SK-N-SH treated with all-trans-retinoic acid at 6 μM for 48 hours (cell line): ENCODE measurements at regions not wholly inside any gene's neighbourhood (a gene's known extent, or its start where the extent isn't known, plus 50 kb on each side); places are given as distances from the start of the nearest gene placed in this dataset.

Source experiments
- ATAC-seq: fragments of 200-7000 bp; cut with Tn5 transposase; 3 replicates; pipeline ENCODE4 v1.9.1; 2020; ENCODE audit warnings: mild to moderate bottlenecking, moderate library complexity
- ARNTL ChIP-seq: fragments of 450-650 bp; formaldehyde crosslinking; IDR thresholded peaks from 2 replicates; pipeline ENCODE4 v1.5.0; 2020; ENCODE audit warnings: low read depth, mild to moderate bottlenecking, moderate library complexity, borderline replicate concordance
- BACH2 ChIP-seq: fragments of 250-450 bp; sonication (Bioruptor Pico); IDR thresholded peaks from 2 replicates; pipeline ENCODE4 v1.9.0; 2021; ENCODE audit warnings: mild to moderate bottlenecking, borderline replicate concordance
- CSDC2 ChIP-seq: fragments of 250-450 bp; sonication (Bioruptor Pico); IDR thresholded peaks from 2 replicates; pipeline ENCODE4 v1.5.0; 2020; ENCODE audit warnings: mild to moderate bottlenecking, moderate library complexity
- ESRRG ChIP-seq: fragments of 250-450 bp; sonication (Bioruptor Pico); IDR thresholded peaks from 2 replicates; pipeline ENCODE4 v1.6.1; 2021; ENCODE audit warnings: mild to moderate bottlenecking
- ISL1 ChIP-seq: fragments of 250-450 bp; sonication (Bioruptor Pico); IDR thresholded peaks from 2 replicates; pipeline ENCODE4 v2.1.2; 2022; ENCODE audit warnings: mild to moderate bottlenecking, moderate library complexity
- OSR1 ChIP-seq: fragments of 250-450 bp; sonication (Bioruptor Pico); IDR thresholded peaks from 2 replicates; pipeline ENCODE4 v1.8.0; 2022; ENCODE audit warnings: moderate library complexity, mild to moderate bottlenecking, inconsistent platforms
- PPARA ChIP-seq: fragments of 250-450 bp; sonication (Bioruptor Pico); IDR thresholded peaks from 2 replicates; pipeline ENCODE4 v1.5.0; 2020; ENCODE audit warnings: mild to moderate bottlenecking, borderline replicate concordance
- RARB ChIP-seq: fragments of 250-450 bp; sonication (Bioruptor Pico); IDR thresholded peaks from 2 replicates; pipeline ENCODE4 v1.8.0; 2021; ENCODE audit warnings: mild to moderate bottlenecking, moderate library complexity
- TCF4 ChIP-seq: fragments of 250-450 bp; sonication (Bioruptor Pico); IDR thresholded peaks from 2 replicates; pipeline ENCODE4 v1.8.0; 2021; ENCODE audit warnings: mild to moderate bottlenecking, moderate library complexity, borderline replicate concordance
- TOX ChIP-seq: fragments of 250-450 bp; sonication (Bioruptor Pico); IDR thresholded peaks from 2 replicates; pipeline ENCODE4 v1.8.0; 2021; ENCODE audit warnings: mild to moderate bottlenecking, moderate library complexity, borderline replicate concordance
- ZC3H10 ChIP-seq: fragments of 250-450 bp; sonication (Bioruptor Pico); IDR thresholded peaks from 2 replicates; pipeline ENCODE4 v1.5.1; 2021; ENCODE audit warnings: mild to moderate bottlenecking, moderate library complexity
- ZFP30 ChIP-seq: fragments of 450-650 bp; formaldehyde crosslinking; IDR thresholded peaks from 2 replicates; pipeline ENCODE4 v1.5.0; 2022; ENCODE audit warnings: mild to moderate bottlenecking, moderate library complexity
- ZNF565 ChIP-seq: fragments of 450-650 bp; formaldehyde crosslinking; conservative IDR thresholded peaks from 2 replicates; pipeline ENCODE4 v1.5.0; 2020; ENCODE audit warnings: low read depth, mild to moderate bottlenecking, moderate library complexity
- ZNF70 ChIP-seq: fragments of 450-650 bp; formaldehyde crosslinking; IDR thresholded peaks from 2 replicates; pipeline ENCODE4 v1.5.0; 2020; ENCODE audit warnings: mild to moderate bottlenecking, moderate library complexity
- ZNF8 ChIP-seq: fragments of 450-650 bp; formaldehyde crosslinking; IDR thresholded peaks from 2 replicates; pipeline ENCODE4 v1.5.0; 2020; ENCODE audit warnings: mild to moderate bottlenecking, moderate library complexity
- TF ChIP-seq, protein P1 (sequence below): fragments of 250-450 bp; sonication (Bioruptor Pico); IDR thresholded peaks from 2 replicates; pipeline ENCODE4 v1.8.0; 2021; ENCODE audit warnings: low read depth, mild to moderate bottlenecking, moderate library complexity, borderline replicate concordance
- TF ChIP-seq, protein P2 (sequence below): fragments of 250-450 bp; sonication (Bioruptor Pico); IDR thresholded peaks from 2 replicates; pipeline ENCODE4 v1.5.1; 2020; ENCODE audit warnings: low read depth, mild to moderate bottlenecking, moderate library complexity
- TF ChIP-seq, protein P3 (sequence below): fragments of 250-450 bp; sonication (Bioruptor Pico); IDR thresholded peaks from 2 replicates; pipeline ENCODE4 v1.5.1; 2021; ENCODE audit warnings: mild to moderate bottlenecking, moderate library complexity
- TF ChIP-seq, protein P4 (sequence below): fragments of 250-450 bp; sonication (Bioruptor Pico); IDR thresholded peaks from 2 replicates; pipeline ENCODE4 v1.5.0; 2020; ENCODE audit warnings: mild to moderate bottlenecking, moderate library complexity

DNA sequence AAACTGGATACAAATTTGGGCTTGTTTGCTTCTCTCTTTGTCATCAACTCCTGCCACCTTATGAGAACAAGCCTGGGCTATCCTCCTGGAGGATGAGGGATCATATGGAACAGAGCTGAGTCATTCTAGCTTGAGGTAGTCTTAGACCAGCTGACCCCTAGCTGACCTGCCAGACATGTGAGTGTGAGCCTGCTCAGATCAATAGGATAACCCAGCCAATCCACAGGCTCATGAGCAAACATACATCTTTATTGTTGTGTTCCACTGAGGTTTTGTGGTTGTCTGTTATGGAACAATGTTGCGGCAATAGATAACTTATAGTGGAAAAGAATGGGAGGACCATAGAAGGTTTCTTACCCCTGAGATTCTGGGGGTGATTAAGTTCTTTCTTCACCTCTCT, 54.5 kb upstream of the FAM180A start:
- no peak for ATAC-seq
- TF ChIP-seq OSR1 (CRISPR knock-in tag) (no peak), ARNTL (CRISPR knock-in tag) (no peak), ZNF8 (CRISPR knock-in tag) (no peak), ZNF565 (CRISPR knock-in tag) (no peak), ISL1 (CRISPR knock-in tag) (no peak), ZC3H10 (no peak)
- TF ChIP-seq, protein P1, sequence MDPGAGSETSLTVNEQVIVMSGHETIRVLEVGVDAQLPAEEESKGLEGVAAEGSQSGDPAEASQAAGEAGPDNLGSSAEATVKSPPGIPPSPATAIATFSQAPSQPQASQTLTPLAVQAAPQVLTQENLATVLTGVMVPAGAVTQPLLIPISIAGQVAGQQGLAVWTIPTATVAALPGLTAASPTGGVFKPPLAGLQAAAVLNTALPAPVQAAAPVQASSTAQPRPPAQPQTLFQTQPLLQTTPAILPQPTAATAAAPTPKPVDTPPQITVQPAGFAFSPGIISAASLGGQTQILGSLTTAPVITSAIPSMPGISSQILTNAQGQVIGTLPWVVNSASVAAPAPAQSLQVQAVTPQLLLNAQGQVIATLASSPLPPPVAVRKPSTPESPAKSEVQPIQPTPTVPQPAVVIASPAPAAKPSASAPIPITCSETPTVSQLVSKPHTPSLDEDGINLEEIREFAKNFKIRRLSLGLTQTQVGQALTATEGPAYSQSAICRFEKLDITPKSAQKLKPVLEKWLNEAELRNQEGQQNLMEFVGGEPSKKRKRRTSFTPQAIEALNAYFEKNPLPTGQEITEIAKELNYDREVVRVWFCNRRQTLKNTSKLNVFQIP (CRISPR knock-in tag) = no peak
- TF ChIP-seq, all 23 proteins: peak for 0

DNA sequence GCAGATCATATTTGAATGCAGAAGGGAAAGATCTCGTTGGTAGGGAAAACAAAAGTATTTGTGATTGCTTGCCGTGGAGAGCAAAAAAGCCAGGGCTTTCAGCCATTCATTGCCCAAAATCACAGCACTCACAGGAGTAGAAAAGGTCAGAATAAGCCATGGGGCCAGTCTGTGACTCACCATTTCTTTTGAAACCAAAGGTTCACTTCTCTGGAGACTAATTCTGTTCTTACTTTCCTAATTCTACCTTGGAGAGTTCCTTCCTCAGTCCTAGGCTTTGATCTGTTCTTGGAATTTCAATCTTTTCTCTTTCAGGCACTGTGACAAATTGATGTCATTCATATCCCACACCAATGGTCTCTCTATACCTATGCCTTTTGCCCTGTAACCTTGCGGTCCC, 54.1 kb upstream of the FAM180A start:
- TF ChIP-seq PPARA (CRISPR knock-in tag) = no peak
- TF ChIP-seq ZNF70 (CRISPR knock-in tag) = no peak
- ATAC-seq = no peak

DNA sequence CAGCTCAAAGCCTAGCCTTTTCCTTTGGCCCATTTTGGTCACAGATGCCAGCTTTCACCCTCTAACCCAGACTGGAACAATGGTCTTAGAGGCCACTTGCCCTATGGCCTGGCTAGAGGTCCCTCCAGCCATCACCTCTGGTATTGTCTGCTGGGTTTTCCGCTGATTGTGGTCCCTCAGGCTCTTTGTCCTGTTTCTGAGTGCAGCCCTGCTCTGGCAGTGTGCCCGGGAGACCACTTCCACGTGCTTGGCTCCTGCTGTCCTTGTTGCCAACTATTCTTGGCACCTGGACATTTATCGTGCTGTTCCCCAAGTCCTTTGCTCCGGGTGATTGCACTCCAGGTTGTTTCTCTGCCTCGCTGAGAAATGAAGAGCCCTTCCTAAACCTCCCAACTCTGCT, 53.3 kb upstream of the FAM180A start:
- no peak for ATAC-seq

DNA sequence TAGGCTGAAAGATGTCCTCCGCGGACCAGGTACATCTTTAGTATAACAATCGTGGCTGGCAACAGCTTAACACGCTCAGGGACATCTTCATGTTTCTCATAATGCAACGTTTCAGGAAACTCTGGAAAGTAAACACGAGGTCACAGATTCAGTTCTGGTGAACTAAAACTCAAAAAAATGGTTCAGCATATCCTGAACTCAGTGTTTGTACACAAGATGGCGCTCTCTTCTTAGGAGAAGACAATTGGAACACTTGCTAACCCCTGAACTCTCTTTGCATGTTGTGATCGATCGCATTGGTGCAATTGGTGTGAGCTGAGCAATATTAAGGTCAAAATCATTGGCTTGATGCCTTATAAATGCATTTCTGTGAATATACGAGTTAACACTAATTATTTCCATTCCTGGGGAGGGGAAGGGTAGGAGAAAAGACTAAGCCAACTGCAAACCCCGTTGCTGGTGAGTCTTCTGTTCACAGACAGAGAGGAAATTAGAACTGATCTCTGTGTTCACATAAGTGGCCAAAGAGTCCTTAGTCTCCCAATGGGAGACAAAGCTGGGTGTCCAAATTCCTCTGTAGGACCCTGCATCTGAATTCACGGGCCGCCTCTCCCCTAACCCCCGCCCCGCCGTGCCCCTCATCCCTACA, 52.6 kb upstream of the FAM180A start:
- TF ChIP-seq ZNF70 (CRISPR knock-in tag) = no peak
- no peak for TF ChIP-seq ESRRG
- TF ChIP-seq, protein P2, sequence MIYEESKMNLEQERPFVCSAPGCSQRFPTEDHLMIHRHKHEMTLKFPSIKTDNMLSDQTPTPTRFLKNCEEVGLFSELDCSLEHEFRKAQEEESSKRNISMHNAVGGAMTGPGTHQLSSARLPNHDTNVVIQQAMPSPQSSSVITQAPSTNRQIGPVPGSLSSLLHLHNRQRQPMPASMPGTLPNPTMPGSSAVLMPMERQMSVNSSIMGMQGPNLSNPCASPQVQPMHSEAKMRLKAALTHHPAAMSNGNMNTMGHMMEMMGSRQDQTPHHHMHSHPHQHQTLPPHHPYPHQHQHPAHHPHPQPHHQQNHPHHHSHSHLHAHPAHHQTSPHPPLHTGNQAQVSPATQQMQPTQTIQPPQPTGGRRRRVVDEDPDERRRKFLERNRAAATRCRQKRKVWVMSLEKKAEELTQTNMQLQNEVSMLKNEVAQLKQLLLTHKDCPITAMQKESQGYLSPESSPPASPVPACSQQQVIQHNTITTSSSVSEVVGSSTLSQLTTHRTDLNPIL (CRISPR knock-in tag) = no peak
- TF ChIP-seq ARNTL (CRISPR knock-in tag) = no peak
- TF ChIP-seq, protein P3, sequence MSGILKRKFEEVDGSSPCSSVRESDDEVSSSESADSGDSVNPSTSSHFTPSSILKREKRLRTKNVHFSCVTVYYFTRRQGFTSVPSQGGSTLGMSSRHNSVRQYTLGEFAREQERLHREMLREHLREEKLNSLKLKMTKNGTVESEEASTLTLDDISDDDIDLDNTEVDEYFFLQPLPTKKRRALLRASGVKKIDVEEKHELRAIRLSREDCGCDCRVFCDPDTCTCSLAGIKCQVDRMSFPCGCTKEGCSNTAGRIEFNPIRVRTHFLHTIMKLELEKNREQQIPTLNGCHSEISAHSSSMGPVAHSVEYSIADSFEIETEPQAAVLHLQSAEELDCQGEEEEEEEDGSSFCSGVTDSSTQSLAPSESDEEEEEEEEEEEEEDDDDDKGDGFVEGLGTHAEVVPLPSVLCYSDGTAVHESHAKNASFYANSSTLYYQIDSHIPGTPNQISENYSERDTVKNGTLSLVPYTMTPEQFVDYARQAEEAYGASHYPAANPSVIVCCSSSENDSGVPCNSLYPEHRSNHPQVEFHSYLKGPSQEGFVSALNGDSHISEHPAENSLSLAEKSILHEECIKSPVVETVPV (CRISPR knock-in tag) = no peak
- no peak for TF ChIP-seq RARB
- TF ChIP-seq ZNF8 (CRISPR knock-in tag) = no peak
- no peak for TF ChIP-seq TOX (CRISPR knock-in tag)
- ATAC-seq = peak; percentile 93

More for the DNA sequence above, 53.3 kb upstream of the FAM180A start:
- TF ChIP-seq RARB (no peak), PPARA (CRISPR knock-in tag) (no peak), CSDC2 (no peak), TCF4 (no peak), BACH2 (no peak), ARNTL (CRISPR knock-in tag) (no peak), ISL1 (CRISPR knock-in tag) (no peak)
- TF ChIP-seq, protein P4, sequence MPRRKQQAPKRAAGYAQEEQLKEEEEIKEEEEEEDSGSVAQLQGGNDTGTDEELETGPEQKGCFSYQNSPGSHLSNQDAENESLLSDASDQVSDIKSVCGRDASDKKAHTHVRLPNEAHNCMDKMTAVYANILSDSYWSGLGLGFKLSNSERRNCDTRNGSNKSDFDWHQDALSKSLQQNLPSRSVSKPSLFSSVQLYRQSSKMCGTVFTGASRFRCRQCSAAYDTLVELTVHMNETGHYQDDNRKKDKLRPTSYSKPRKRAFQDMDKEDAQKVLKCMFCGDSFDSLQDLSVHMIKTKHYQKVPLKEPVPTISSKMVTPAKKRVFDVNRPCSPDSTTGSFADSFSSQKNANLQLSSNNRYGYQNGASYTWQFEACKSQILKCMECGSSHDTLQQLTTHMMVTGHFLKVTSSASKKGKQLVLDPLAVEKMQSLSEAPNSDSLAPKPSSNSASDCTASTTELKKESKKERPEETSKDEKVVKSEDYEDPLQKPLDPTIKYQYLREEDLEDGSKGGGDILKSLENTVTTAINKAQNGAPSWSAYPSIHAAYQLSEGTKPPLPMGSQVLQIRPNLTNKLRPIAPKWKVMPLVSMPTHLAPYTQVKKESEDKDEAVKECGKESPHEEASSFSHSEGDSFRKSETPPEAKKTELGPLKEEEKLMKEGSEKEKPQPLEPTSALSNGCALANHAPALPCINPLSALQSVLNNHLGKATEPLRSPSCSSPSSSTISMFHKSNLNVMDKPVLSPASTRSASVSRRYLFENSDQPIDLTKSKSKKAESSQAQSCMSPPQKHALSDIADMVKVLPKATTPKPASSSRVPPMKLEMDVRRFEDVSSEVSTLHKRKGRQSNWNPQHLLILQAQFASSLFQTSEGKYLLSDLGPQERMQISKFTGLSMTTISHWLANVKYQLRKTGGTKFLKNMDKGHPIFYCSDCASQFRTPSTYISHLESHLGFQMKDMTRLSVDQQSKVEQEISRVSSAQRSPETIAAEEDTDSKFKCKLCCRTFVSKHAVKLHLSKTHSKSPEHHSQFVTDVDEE = no peak

DNA sequence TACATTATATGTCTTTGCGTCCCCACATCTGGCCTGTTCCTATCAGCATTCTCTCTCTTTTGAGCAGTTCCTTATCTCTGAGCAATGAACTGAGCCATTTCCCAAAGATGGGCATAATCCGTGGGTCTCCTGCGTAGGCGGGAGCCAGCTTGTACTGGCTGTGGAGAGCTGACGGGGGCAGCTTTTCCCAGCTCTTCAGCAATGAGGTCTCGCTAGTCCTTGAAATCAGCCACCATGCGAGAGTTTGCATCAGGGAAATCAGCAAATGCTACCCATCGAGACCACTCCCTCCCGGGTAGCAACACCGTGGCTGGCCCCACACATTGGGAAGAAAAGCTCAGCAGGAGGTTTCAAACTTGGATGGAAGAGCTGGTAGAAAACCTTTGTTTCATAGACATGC, 51.9 kb upstream of the FAM180A start:
- ATAC-seq = no peak
- TF ChIP-seq, protein P1 (CRISPR knock-in tag) = no peak
- TF ChIP-seq ZFP30 (CRISPR knock-in tag) (no peak), ARNTL (CRISPR knock-in tag) (no peak)
